ENCODE measurements at regions not wholly inside any gene's neighbourhood (a gene's known extent, or its start where the extent isn't known, plus 50 kb on each side); places are given as distances from the start of the nearest gene placed in this dataset.
"Not testable (repeated sequence)": the region's sequence is repeated elsewhere in the genome, so short reads cannot be mapped to it uniquely, and the experiment has no call there.

DNA sequence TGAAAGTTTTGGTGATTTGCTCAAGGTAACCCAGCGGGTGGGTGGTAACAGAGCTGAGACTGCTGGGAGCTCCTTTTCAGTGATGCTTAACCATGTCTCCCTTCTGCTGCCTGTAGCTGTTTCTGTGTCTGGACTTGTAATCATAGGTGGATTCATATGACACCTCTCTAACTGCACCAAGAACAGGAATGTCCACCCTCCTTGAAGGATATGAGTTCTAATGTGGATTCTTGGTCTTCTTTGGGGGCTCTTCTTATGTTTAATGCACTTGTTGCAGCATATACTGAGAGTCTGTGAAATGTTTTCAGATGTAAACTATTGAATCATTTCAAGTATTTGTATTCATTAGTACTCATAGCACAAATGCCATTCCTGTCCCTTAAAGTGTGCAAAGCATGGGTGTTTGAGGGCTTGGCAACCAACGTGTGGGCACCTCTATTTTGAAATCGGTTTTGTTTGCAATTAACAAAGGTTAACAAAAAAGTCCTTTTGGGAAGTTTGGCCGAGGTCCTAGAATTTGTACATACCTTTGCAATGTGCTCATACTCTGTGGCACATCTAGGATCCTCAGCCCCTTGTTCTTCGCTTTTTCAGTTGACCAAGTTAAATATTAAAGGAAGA lies 138.0 kb downstream of the SOX4 start:
- TF ChIP-seq GATA2 (IDR thresholded peaks at IDR 0.05; ENCODE audit: insufficient read depth, insufficient read length, low read depth, low read length) (no peak), POLR2A (IDR thresholded peaks at IDR 0.05; ENCODE audit: low read depth, low read length) (no peak), FOS (IDR thresholded peaks at IDR 0.05; ENCODE audit: borderline replicate concordance, insufficient read depth, low read length) (no peak), POLR2AphosphoS5 (IDR thresholded peaks at IDR 0.05; ENCODE audit: insufficient read depth, low read depth, low read length) (no peak), EZH2 (IDR thresholded peaks at IDR 0.05; ENCODE audit: borderline replicate concordance, low read depth, low read length, severe bottlenecking) (no peak), JUN (IDR thresholded peaks at IDR 0.05; ENCODE audit: borderline replicate concordance, insufficient read depth, insufficient read length, low read depth) (no peak), MYC (IDR thresholded peaks at IDR 0.05; ENCODE audit: low read depth, low read length) (no peak)
- TF ChIP-seq, protein P1, sequence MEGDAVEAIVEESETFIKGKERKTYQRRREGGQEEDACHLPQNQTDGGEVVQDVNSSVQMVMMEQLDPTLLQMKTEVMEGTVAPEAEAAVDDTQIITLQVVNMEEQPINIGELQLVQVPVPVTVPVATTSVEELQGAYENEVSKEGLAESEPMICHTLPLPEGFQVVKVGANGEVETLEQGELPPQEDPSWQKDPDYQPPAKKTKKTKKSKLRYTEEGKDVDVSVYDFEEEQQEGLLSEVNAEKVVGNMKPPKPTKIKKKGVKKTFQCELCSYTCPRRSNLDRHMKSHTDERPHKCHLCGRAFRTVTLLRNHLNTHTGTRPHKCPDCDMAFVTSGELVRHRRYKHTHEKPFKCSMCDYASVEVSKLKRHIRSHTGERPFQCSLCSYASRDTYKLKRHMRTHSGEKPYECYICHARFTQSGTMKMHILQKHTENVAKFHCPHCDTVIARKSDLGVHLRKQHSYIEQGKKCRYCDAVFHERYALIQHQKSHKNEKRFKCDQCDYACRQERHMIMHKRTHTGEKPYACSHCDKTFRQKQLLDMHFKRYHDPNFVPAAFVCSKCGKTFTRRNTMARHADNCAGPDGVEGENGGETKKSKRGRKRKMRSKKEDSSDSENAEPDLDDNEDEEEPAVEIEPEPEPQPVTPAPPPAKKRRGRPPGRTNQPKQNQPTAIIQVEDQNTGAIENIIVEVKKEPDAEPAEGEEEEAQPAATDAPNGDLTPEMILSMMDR (IDR thresholded peaks at IDR 0.05; ENCODE audit: extremely low read depth in 1 of 2, insufficient read depth in 1 of 2, low read depth in 1 of 2, low read length in 2 of 2), result no peak
- TF ChIP-seq, protein P2, sequence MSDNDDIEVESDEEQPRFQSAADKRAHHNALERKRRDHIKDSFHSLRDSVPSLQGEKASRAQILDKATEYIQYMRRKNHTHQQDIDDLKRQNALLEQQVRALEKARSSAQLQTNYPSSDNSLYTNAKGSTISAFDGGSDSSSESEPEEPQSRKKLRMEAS (IDR thresholded peaks at IDR 0.05; ENCODE audit: insufficient read depth, insufficient read length), result no peak
- no peaks in the 10 kb centered on the region for H3K9me1 ChIP-seq (replicated peaks; ENCODE audit: control insufficient read depth, extremely low read depth, insufficient read depth, low read length)
- POLR2A ChIA-PET, result no interaction called here
- no peak overlapping the region for H3K4me3 ChIP-seq (replicated peaks in 1 of 3; ENCODE audit: insufficient read depth in 1 of 3, low read depth in 1 of 3, low read length in 3 of 3)
- peaks cover 23% of the 10 kb centered on the region for H3K79me2 ChIP-seq (ENCODE audit: control insufficient read depth, insufficient read depth, low read length)
- FAIRE-seq, result no peak
- no peak overlapping the region for H2AFZ ChIP-seq (ENCODE audit: low read depth, low read length)
- peaks cover 2% of the 10 kb centered on the region for H4K20me1 ChIP-seq (replicated peaks; ENCODE audit: control insufficient read depth, extremely low read depth, insufficient read depth, low read length)
- DNase-seq (ENCODE audit: low read depth, low spot score), result peak; percentile 22
- no TSS peak for BruUV-seq (replicated peaks)
- H3K9me3 ChIP-seq (replicated peaks; ENCODE audit: control insufficient read depth, insufficient read depth, low read length), result no peaks in the 10 kb centered on the region
- CTCF ChIA-PET, result interaction anchor here (1.4 to 3.3 kb wide), 2 partner anchors 10 to 34 kb away, joined by 4 to 22 read pairs; no protein-coding TSS in a partner anchor
- no peak overlapping the region for H3K4me2 ChIP-seq (ENCODE audit: insufficient read depth, low read length)
- peaks cover 26% of the 10 kb centered on the region for H3K4me1 ChIP-seq (ENCODE audit: control insufficient read depth, extremely low read depth, insufficient read depth, low read length)
- intact Hi-C loops (cut with micrococcal nuclease), result no loop called here
- no peaks in the 10 kb centered on the region for H3K36me3 ChIP-seq (ENCODE audit: control insufficient read depth in 2 of 2, extremely low read depth in 1 of 2, insufficient read depth in 2 of 2, low read length in 2 of 2)
- H3K27ac ChIP-seq (ENCODE audit: insufficient read depth, low read depth, low read length), result no peak overlapping the region
- H3K27me3 ChIP-seq (ENCODE audit: control insufficient read depth in 2 of 2, insufficient read depth in 2 of 2, low read length in 2 of 2), result no peaks in the 10 kb centered on the region
- dilution Hi-C loops (cut with MboI; ENCODE audit: extremely low pct_ligation_motif_present, low sequenced_read_pairs), result no loop called here
- no peak overlapping the region for H3K9ac ChIP-seq (replicated peaks; ENCODE audit: extremely low read depth, insufficient read depth, low read length)

DNA sequence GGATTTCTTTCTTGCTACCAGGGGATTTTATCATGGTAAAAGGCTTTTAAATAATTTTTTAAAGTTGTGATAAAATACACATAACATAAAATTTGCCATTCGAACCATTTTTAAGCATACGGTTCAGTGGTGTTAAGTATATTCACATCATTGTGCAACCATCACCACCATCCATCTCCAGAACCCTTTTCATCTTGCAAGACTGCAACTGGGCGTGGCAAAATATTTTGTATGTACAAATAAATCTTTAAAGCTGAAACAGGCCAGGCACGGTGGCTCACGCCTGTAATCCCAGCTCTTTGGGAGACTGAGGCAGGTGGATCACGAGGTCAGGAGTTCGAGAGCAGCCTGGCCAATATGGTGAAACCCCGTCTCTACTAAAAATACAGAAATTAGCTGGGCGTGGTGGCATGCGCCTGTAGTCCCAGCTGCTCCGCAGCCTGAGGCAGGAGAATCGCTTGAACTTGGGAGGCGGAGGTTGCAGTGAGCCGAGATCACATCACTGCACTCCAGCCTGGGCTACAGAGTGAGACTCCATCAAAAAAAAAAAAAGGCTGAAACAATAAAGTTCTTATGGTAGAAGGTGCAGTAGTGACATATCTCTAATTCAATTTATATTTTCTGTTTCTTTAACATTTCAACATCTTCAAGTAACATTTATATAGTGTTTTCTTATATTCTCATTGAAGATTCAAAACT lies 138.6 kb downstream of the SOX4 start:
- H2AFZ ChIP-seq (ENCODE audit: low read depth, low read length); FAIRE-seq; H3K36me3 ChIP-seq (ENCODE audit: control insufficient read depth in 2 of 2, extremely low read depth in 1 of 2, insufficient read depth in 2 of 2, low read length in 2 of 2); H3K27ac ChIP-seq (ENCODE audit: insufficient read depth, low read depth, low read length); H3K4me2 ChIP-seq (ENCODE audit: insufficient read depth, low read length); H3K9me3 ChIP-seq (replicated peaks; ENCODE audit: control insufficient read depth, insufficient read depth, low read length); intact Hi-C loops (cut with micrococcal nuclease); DNase-seq (ENCODE audit: low read depth, low spot score); H3K9me1 ChIP-seq (replicated peaks; ENCODE audit: control insufficient read depth, extremely low read depth, insufficient read depth, low read length); H3K4me3 ChIP-seq (replicated peaks in 1 of 3; ENCODE audit: insufficient read depth in 1 of 3, low read depth in 1 of 3, low read length in 3 of 3); POLR2A ChIA-PET; dilution Hi-C loops (cut with MboI; ENCODE audit: extremely low pct_ligation_motif_present, low sequenced_read_pairs); H4K20me1 ChIP-seq (replicated peaks; ENCODE audit: control insufficient read depth, extremely low read depth, insufficient read depth, low read length); H3K9ac ChIP-seq (replicated peaks; ENCODE audit: extremely low read depth, insufficient read depth, low read length); BruUV-seq (replicated peaks); H3K27me3 ChIP-seq (ENCODE audit: control insufficient read depth in 2 of 2, insufficient read depth in 2 of 2, low read length in 2 of 2): not testable (repeated sequence)
- CTCF ChIA-PET, result interaction anchor here (3.3 kb wide), 1 partner anchor 10 kb away, joined by 22 read pairs; no protein-coding TSS in a partner anchor
- H3K79me2 ChIP-seq (ENCODE audit: control insufficient read depth, insufficient read depth, low read length), result peaks cover 26% of the 10 kb centered on the region
- H3K4me1 ChIP-seq (ENCODE audit: control insufficient read depth, extremely low read depth, insufficient read depth, low read length), result peaks cover 21% of the 10 kb centered on the region

Measured in endothelial cell of umbilical vein (primary cell).